Kidney (tissue), 13 donors: ENCODE measurements at regions not wholly inside any gene's neighbourhood (a gene's known extent, or its start where the extent isn't known, plus 50 kb on each side); places are given as distances from the start of the nearest gene placed in this dataset.

ENCODE experiments used
- DNase-seq, 5 donors: peaks; one replicate each; pipeline ENCODE4 v3.0.0-alpha.2; 2013 to 2020
- FAIRE-seq: peaks from 2 replicates; lab custom pipeline; 2012; peaks lifted over from hg19 to GRCh38; lab: Jason Lieb, UNC
- H3K27ac ChIP-seq, 2 donors: one replicate each; pipeline ENCODE4 v1.7.0; 2013; ENCODE audit warnings: low read depth in 2 of 2, low read length in 2 of 2, inconsistent platforms in 1 of 2
- H3K27me3 ChIP-seq: one replicate; pipeline ENCODE4 v1.7.1; 2013; ENCODE audit warnings: low read length, inconsistent platforms; ENCODE audit not compliant: control insufficient read depth, insufficient read depth
- H3K36me3 ChIP-seq, 3 donors: one replicate each; pipeline versions ENCODE4 v1.7.0 to v1.7.1; 2013; ENCODE audit warnings: low read length in 3 of 3, control low read depth in 1 of 3, inconsistent platforms in 1 of 3; ENCODE audit not compliant: insufficient read depth in 3 of 3, control insufficient read depth in 2 of 3
- H3K4me1 ChIP-seq, 3 donors: one replicate each; pipeline versions ENCODE4 v1.7.0 to v1.7.1; 2013; ENCODE audit warnings: low read length in 3 of 3, inconsistent platforms in 1 of 3, low read depth in 1 of 3; ENCODE audit not compliant: control insufficient read depth in 2 of 3, insufficient read depth in 2 of 3
- H3K4me3 ChIP-seq, 3 donors: one replicate each; pipeline versions ENCODE4 v1.7.0 to v1.8.1; 2013; ENCODE audit warnings: low read length in 3 of 3, control low read depth in 1 of 3, inconsistent platforms in 1 of 3
- H3K9ac ChIP-seq, 3 donors: one replicate each; pipeline versions ENCODE4 v1.7.0 to v1.7.1; 2013; ENCODE audit warnings: low read length in 3 of 3, control low read depth in 1 of 3, inconsistent platforms in 1 of 3
- H3K9me3 ChIP-seq, 3 donors: one replicate each; pipeline versions ENCODE4 v1.7.0 to v1.7.1; 2013; ENCODE audit warnings: low read length in 3 of 3, control low read depth in 1 of 3, inconsistent platforms in 1 of 3; ENCODE audit not compliant: control insufficient read depth in 2 of 3, insufficient read depth in 1 of 3
- intact Hi-C: fragments of 100-400 bp; cut with DNase I; formaldehyde crosslinking; loops from one replicate; pipeline ENCODE4 v1.11.1; 2022
- TF ChIP-seq, protein P1 (sequence below): IDR thresholded peaks from 3 replicates; pipeline ENCODE4 v1.5.1; 2012; ENCODE audit warnings: mild to moderate bottlenecking, moderate library complexity, borderline replicate concordance; ENCODE audit not compliant: insufficient read depth; ENCODE audit errors: extremely low read depth
- donor health status: control.
- donor health status: control.
- donor health status: control.
- donor health status: control.
- donor health status: control.
- donor health status: DM: yes; HTN: yes; CAD: no.
- donor health status: Normal renal cell carcinoma (clear cell type).

DNA sequence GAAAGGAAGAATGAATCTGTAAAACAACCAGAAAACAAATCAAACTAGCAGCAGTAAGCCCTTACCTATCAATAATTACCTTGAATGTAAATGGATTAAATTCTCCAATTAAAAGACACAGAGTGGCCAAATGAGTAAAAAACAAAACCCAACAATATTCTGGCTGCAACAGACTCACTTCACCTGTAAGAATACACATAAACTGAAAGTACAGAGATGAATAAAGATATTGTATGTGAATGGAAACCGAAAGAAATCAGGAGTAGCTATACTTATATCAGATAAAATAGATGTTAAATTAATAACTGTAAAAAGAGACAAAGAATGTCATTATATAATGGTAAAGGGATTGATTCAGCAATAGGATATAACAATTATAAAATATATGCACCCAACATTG lies 514.5 kb upstream of the DPPA4 start:
- TF ChIP-seq, protein P1, sequence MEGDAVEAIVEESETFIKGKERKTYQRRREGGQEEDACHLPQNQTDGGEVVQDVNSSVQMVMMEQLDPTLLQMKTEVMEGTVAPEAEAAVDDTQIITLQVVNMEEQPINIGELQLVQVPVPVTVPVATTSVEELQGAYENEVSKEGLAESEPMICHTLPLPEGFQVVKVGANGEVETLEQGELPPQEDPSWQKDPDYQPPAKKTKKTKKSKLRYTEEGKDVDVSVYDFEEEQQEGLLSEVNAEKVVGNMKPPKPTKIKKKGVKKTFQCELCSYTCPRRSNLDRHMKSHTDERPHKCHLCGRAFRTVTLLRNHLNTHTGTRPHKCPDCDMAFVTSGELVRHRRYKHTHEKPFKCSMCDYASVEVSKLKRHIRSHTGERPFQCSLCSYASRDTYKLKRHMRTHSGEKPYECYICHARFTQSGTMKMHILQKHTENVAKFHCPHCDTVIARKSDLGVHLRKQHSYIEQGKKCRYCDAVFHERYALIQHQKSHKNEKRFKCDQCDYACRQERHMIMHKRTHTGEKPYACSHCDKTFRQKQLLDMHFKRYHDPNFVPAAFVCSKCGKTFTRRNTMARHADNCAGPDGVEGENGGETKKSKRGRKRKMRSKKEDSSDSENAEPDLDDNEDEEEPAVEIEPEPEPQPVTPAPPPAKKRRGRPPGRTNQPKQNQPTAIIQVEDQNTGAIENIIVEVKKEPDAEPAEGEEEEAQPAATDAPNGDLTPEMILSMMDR = no peak
- H3K4me1 ChIP-seq = no peaks in the 10 kb centered on the region
- no peaks in the 10 kb centered on the region for H3K36me3 ChIP-seq
- intact Hi-C loops = no loop called here
- DNase-seq (no peak), FAIRE-seq (no peak)
- H3K4me3 ChIP-seq = no peak overlapping the region
- H3K27ac ChIP-seq = no peak overlapping the region
- H3K9me3 ChIP-seq = peaks cover 0 to 20% (median 0%) of the 10 kb centered on the region in 3 donors
- H3K27me3 ChIP-seq = no peaks in the 10 kb centered on the region
- no peak overlapping the region for H3K9ac ChIP-seq

DNA sequence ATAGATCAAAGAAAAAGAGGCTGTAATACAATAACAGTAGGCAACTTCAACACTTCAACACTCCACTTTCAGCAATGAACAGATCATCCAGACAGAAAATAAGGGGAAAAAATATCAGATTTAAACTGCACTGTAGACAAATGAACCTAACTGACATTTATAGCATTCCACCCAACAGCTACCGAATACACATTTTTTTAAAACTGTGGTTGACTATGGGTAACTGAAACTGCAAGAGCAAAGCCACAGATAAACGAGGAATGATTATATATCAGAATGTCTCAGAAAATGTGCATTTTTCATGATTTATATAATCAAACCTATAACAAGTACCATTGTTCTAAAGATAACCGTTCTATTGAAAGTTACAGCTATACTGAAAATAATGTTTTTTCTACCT lies 514.9 kb upstream of the DPPA4 start:
- H3K9me3 ChIP-seq = peaks cover 0 to 20% (median 0%) of the 10 kb centered on the region in 3 donors

DNA sequence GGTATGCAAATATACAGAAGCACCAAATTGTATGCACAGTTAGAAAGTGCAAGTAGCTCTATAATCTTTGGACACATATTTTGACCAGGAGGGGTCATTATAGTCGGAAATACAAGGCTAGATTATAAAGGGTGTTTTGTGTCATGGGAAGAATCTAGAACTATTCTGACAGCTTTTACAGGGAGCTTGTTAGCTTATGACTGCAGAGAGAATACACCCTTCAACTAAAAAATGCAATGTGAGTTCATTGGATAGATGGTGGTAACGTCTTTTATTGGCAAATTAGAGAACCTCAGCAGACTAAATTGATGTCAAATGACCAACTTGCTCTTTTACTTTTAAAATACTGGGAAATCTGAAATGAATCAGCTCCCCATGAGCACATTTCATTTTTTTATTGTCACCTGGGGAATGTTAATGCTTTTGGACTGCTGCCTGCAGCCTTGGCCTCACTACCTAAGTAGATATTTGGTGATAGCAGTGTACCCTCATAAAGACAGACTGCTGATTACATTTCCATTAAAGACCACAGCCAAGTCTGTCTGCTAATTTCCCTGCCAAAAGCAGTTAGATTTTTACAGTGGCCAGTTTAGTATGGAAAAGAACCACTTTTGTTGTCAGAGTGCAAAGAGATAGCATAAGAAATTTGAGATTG lies 515.9 kb upstream of the DPPA4 start:
- Histone ChIP-seq H3K9ac (no peak overlapping the region), H3K4me1 (no peaks in the 10 kb centered on the region), H3K4me3 (no peak overlapping the region), H3K36me3 (no peaks in the 10 kb centered on the region), H3K27me3 (no peaks in the 10 kb centered on the region), H3K9me3 (peaks cover 0 to 20% (median 0%) of the 10 kb centered on the region in 3 donors), H3K27ac (no peak overlapping the region)
- intact Hi-C loops = no loop called here
- FAIRE-seq = no peak
- TF ChIP-seq, protein P1 = no peak
- no peak for DNase-seq

More for the DNA sequence above, 514.9 kb upstream of the DPPA4 start:
- H3K27ac ChIP-seq = no peak overlapping the region
- FAIRE-seq (no peak), DNase-seq (no peak)
- TF ChIP-seq, protein P1 = no peak
- no peaks in the 10 kb centered on the region for H3K27me3 ChIP-seq
- intact Hi-C loops = no loop called here
- no peaks in the 10 kb centered on the region for H3K36me3 ChIP-seq
- H3K4me3 ChIP-seq = no peak overlapping the region
- no peak overlapping the region for H3K9ac ChIP-seq
- H3K4me1 ChIP-seq = no peaks in the 10 kb centered on the region

DNA sequence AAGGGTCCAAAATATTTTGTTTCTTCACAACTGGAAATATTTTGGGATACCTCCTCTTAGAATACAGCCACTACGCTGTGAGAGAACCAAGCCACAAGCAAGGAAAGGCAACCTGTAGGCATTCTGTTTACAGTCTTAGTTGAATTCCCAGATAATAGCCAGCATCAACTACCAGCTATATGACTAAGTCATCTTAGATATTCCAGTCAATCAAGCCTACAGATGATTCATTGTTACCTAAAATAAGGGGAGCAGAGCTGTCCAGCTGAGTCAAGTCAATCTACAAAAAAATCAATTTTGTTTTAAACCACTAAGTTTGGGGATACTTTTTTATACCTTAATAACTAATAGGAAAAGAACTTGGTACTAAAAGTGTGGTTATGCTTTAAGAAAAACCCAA lies 526.4 kb upstream of the DPPA4 start:
- intact Hi-C loops = no loop called here
- Histone ChIP-seq H3K9ac (no peak overlapping the region), H3K4me1 (no peaks in the 10 kb centered on the region), H3K4me3 (no peak overlapping the region), H3K27ac (no peak overlapping the region), H3K27me3 (no peaks in the 10 kb centered on the region), H3K36me3 (no peaks in the 10 kb centered on the region), H3K9me3 (no peaks in the 10 kb centered on the region)
- FAIRE-seq = no peak
- TF ChIP-seq, protein P1 = no peak
- DNase-seq = no peak
